ENCODE measurements at regions not wholly inside any gene's neighbourhood (a gene's known extent, or its start where the extent isn't known, plus 50 kb on each side); places are given as distances from the start of the nearest gene placed in this dataset.

GRCh38 chr20:6614836-6615235 is 152.7 kb upstream of the BMP2 start:
- no peak overlapping the region for H3K27ac ChIP-seq
- ATAC-seq = no peak
- no peaks in the 10 kb centered on the region for H3K27me3 ChIP-seq
- H3K4me3 ChIP-seq = no peak overlapping the region
- no peaks in the 10 kb centered on the region for H3K9me3 ChIP-seq
- TF ChIP-seq CTCF (IDR thresholded peaks at IDR 0.05) = no peak
- no peaks in the 10 kb centered on the region for H3K4me1 ChIP-seq
- DNase-seq = no peak
- intact Hi-C loops (cut with DNase I) = no loop called here
- no peaks in the 10 kb centered on the region for H3K36me3 ChIP-seq
- 71 to 76% methylated on average over 1 of the region's 1 CpG for WGBS, 2 donors

- H3K27me3 ChIP-seq = no peaks in the 10 kb centered on the region
- ATAC-seq = no peak
- H3K36me3 ChIP-seq = no peaks in the 10 kb centered on the region
- DNase-seq = no peak
- H3K4me1 ChIP-seq = no peaks in the 10 kb centered on the region
- no peak for TF ChIP-seq CTCF (IDR thresholded peaks at IDR 0.05)
- H3K27ac ChIP-seq = no peak overlapping the region
- 61 to 62% methylated on average over 8 of the region's 8 CpGs for WGBS, 2 donors
- no peak overlapping the region for H3K4me3 ChIP-seq
- no peaks in the 10 kb centered on the region for H3K9me3 ChIP-seq
- intact Hi-C loops (cut with DNase I) = no loop called here
Measured at GRCh38 chr20:6613280-6613861, 154.1 kb upstream of the BMP2 start.

- H3K4me3 ChIP-seq = no peak overlapping the region
- intact Hi-C loops (cut with DNase I) = no loop called here
- no peaks in the 10 kb centered on the region for H3K9me3 ChIP-seq
- H3K4me1 ChIP-seq = no peaks in the 10 kb centered on the region
- no peaks in the 10 kb centered on the region for H3K36me3 ChIP-seq
- 56 to 57% methylated on average over 1 of the region's 1 CpG for WGBS, 2 donors
- H3K27ac ChIP-seq = no peak overlapping the region
- ATAC-seq (no peak), DNase-seq (no peak)
- no peak for TF ChIP-seq CTCF (IDR thresholded peaks at IDR 0.05)
- H3K27me3 ChIP-seq = no peaks in the 10 kb centered on the region
Measured at GRCh38 chr20:6612606-6612923, 154.9 kb upstream of the BMP2 start.

GRCh38 chr20:6611911-6612605 is 155.4 kb upstream of the BMP2 start:
- no peaks in the 10 kb centered on the region for H3K27me3 ChIP-seq
- intact Hi-C loops (cut with DNase I) = no loop called here
- WGBS, 2 donors = 95 to 97% methylated on average over 2 of the region's 2 CpGs
- DNase-seq (no peak), ATAC-seq (no peak)
- H3K36me3 ChIP-seq = no peaks in the 10 kb centered on the region
- no peaks in the 10 kb centered on the region for H3K4me1 ChIP-seq
- H3K4me3 ChIP-seq = no peak overlapping the region
- no peaks in the 10 kb centered on the region for H3K9me3 ChIP-seq
- no peak for TF ChIP-seq CTCF (IDR thresholded peaks at IDR 0.05)
- H3K27ac ChIP-seq = no peak overlapping the region

Data from heart right ventricle (tissue), 16 donors.